B cell (primary cell): ENCODE measurements at regions not wholly inside any gene's neighbourhood (a gene's known extent, or its start where the extent isn't known, plus 50 kb on each side); places are given as distances from the start of the nearest gene placed in this dataset.

Source experiments
- ATAC-seq: fragments of 200-7000 bp; cut with Tn5 transposase; one replicate; pipeline ENCODE4 v1.10.0; 2021; ENCODE audit warnings: low read depth, mild to moderate bottlenecking, moderate number of reproducible peaks, moderate library complexity
- CTCF ChIA-PET: fragments of 350-600 bp; sonication (Branson Sonifier 250); formaldehyde crosslinking; loops from one replicate; lab custom pipeline; 2021; ENCODE audit warnings: antibody characterized with exemption, inconsistent platforms; lab: Charles Lee
- POLR2A ChIA-PET: fragments of 350-600 bp; sonication (Branson Sonifier 250); formaldehyde crosslinking; loops from one replicate; lab custom pipeline; 2021; ENCODE audit warnings: antibody characterized with exemption; lab: Charles Lee
- DNase-seq: peaks from one replicate; pipeline ENCODE4 v3.0.0; 2013
- H2AFZ ChIP-seq: 2 replicates; pipeline ENCODE4 v1.6.1; 2012; ENCODE audit warnings: mild to moderate bottlenecking, low read depth, low read length; ENCODE audit not compliant: insufficient read depth, poor library complexity, severe bottlenecking
- H3K27ac ChIP-seq, 2 donors: 1 replicate in 1 of 2; 2 replicates in 1 of 2; pipeline ENCODE4 v1.5.1; 2012 to 2013; ENCODE audit warnings: low read length in 2 of 2, mild to moderate bottlenecking in 2 of 2, moderate library complexity in 1 of 2
- H3K27me3 ChIP-seq, 4 experiments: fragments of 200-600 bp in 1 of 4; sonication (generic) in 1 of 4; replicated peaks in 1 of 4; 1 replicate in 2 of 4; 2 replicates in 2 of 4; pipeline versions ENCODE4 v1.6.1 to v1.7.0; 2013 to 2016; ENCODE audit warnings: low read length in 3 of 4, mild to moderate bottlenecking in 2 of 4, mixed read lengths in 1 of 4, moderate library complexity in 1 of 4; ENCODE audit not compliant: insufficient read depth in 4 of 4, control insufficient read depth in 3 of 4; ENCODE audit errors: control extremely low read depth in 1 of 4
- H3K36me3 ChIP-seq, 2 experiments: replicated peaks in 1 of 2; 1 replicate in 1 of 2; 2 replicates in 1 of 2; pipeline versions ENCODE4 v1.6.1 to v1.7.1; 2013; ENCODE audit warnings: low read length in 1 of 2; ENCODE audit not compliant: insufficient read depth in 2 of 2, control insufficient read depth in 1 of 2; ENCODE audit errors: control extremely low read depth in 1 of 2, extremely low read depth in 1 of 2
- H3K4me1 ChIP-seq, 2 donors: fragments of 200-600 bp in 1 of 2; sonication (generic) in 1 of 2; 1 replicate in 1 of 2; 2 replicates in 1 of 2; pipeline versions ENCODE4 v1.5.1 to v1.6.1; 2013 to 2017; ENCODE audit warnings: low read length in 2 of 2; ENCODE audit not compliant: control insufficient read depth in 2 of 2, insufficient read depth in 2 of 2
- H3K4me2 ChIP-seq: replicated peaks from 2 replicates; pipeline ENCODE3; 2012; ENCODE audit warnings: mild to moderate bottlenecking, low read depth, low read length; ENCODE audit not compliant: poor library complexity, severe bottlenecking
- H3K4me3 ChIP-seq, 5 experiments: fragments of 200-600 bp in 1 of 5; sonication (generic) in 1 of 5; 1 replicate in 3 of 5; 2 replicates in 2 of 5; pipeline versions ENCODE4 v1.5.1 to v1.7.0; 2011 to 2016; ENCODE audit warnings: low read length in 4 of 5, mild to moderate bottlenecking in 4 of 5, low read depth in 2 of 5, control low read depth in 1 of 5, moderate library complexity in 1 of 5; ENCODE audit not compliant: insufficient read depth in 1 of 5; ENCODE audit errors: control extremely low read depth in 1 of 5, extremely low read depth in 1 of 5
- H3K79me2 ChIP-seq: fragments of 200-600 bp; sonication (generic); one replicate; pipeline ENCODE4 v1.6.0; 2016; ENCODE audit warnings: low read length; ENCODE audit not compliant: control insufficient read depth, insufficient read depth
- H3K9ac ChIP-seq: fragments of 200-600 bp; sonication (generic); 2 replicates; pipeline ENCODE4 v1.6.1; 2017; ENCODE audit warnings: mild to moderate bottlenecking, low read length, moderate library complexity
- H3K9me3 ChIP-seq, 3 donors: one replicate each; pipeline versions ENCODE4 v1.6.1 to v1.7.1; 2013; ENCODE audit warnings: low read length in 2 of 3; ENCODE audit not compliant: control insufficient read depth in 2 of 3, insufficient read depth in 1 of 3; ENCODE audit errors: control extremely low read depth in 1 of 3
- H4K20me1 ChIP-seq: 2 replicates; pipeline ENCODE4 v1.6.0; 2012; ENCODE audit warnings: mild to moderate bottlenecking, low read length; ENCODE audit not compliant: insufficient read depth, control insufficient read depth, poor library complexity, severe bottlenecking
- H3K27ac Mint-ChIP-seq: one replicate; pipeline ENCODE4 v1.8.0; 2021; ENCODE audit warnings: mixed read lengths
- H3K27me3 Mint-ChIP-seq: one replicate; pipeline ENCODE4 v1.8.0; 2021; ENCODE audit warnings: mixed read lengths
- H3K4me1 Mint-ChIP-seq: one replicate; pipeline ENCODE4 v1.8.0; 2021; ENCODE audit warnings: mixed read lengths
- H3K4me3 Mint-ChIP-seq: one replicate; pipeline ENCODE4 v1.8.0; 2021; ENCODE audit warnings: mixed read lengths
- H3K9me3 Mint-ChIP-seq: one replicate; pipeline ENCODE4 v1.8.0; 2022; ENCODE audit warnings: mixed read lengths; ENCODE audit not compliant: insufficient read depth
- CTCF ChIP-seq: fragments of 200-600 bp; IDR thresholded peaks from one replicate; pipeline ENCODE4 v1.8.0; 2022; ENCODE audit warnings: antibody characterized with exemption, mild to moderate bottlenecking
- EZH2 ChIP-seq: IDR thresholded peaks from 2 replicates; pipeline ENCODE4 v1.6.1; 2012; ENCODE audit warnings: borderline replicate concordance, low read depth, mild to moderate bottlenecking, moderate library complexity, low read length; ENCODE audit not compliant: insufficient read depth, poor library complexity, severe bottlenecking
- WGBS: methylation state at CpG from one replicate; pipeline ENCODE4 v1.1.5; 2013; ENCODE audit warnings: missing lambda C conversion rate; ENCODE audit not compliant: insufficient coverage; 5-methylcytosine and 5-hydroxymethylcytosine counted together
- intact Hi-C: fragments of 100-400 bp; cut with micrococcal nuclease; formaldehyde crosslinking; loops from one replicate; pipeline ENCODE4 v1.10.0; 2022

- no peak overlapping the region for H3K4me2 ChIP-seq
- ATAC-seq (no peak), DNase-seq (no peak)
- no peak overlapping the region for H3K4me3 ChIP-seq
- Mint-ChIP-seq H3K27ac (no peak overlapping the region), H3K27me3 (peaks cover 10% of the 10 kb centered on the region), H3K9me3 (peaks cover 4% of the 10 kb centered on the region), H3K4me1 (no peaks in the 10 kb centered on the region), H3K4me3 (no peak overlapping the region)
- H3K9ac ChIP-seq, result no peak overlapping the region
- POLR2A ChIA-PET, result no interaction called here
- no peaks in the 10 kb centered on the region for H3K9me3 ChIP-seq
- no peak overlapping the region for H3K27ac ChIP-seq
- H3K79me2 ChIP-seq, result no peaks in the 10 kb centered on the region
- CTCF ChIA-PET, result no interaction called here
- H3K36me3 ChIP-seq, result no peaks in the 10 kb centered on the region
- TF ChIP-seq CTCF, result no peak
- no peak for TF ChIP-seq EZH2
- no peak overlapping the region for H2AFZ ChIP-seq
- H3K4me1 ChIP-seq, result no peaks in the 10 kb centered on the region
- intact Hi-C loops, result no loop called here
- peaks cover 0 to 5% (median 0%) of the 10 kb centered on the region in 4 experiments for H3K27me3 ChIP-seq
- no peaks in the 10 kb centered on the region for H4K20me1 ChIP-seq
- 90% methylated on average over 1 of the region's 1 CpG for WGBS
These were observed 179.5 kb downstream of the STK31 start for GRCh38 chr7:23889566-23889965.

- intact Hi-C loops, result no loop called here
- Histone ChIP-seq H3K9me3 (no peaks in the 10 kb centered on the region), H3K36me3 (no peaks in the 10 kb centered on the region), H3K4me1 (no peaks in the 10 kb centered on the region), H2AFZ (no peak overlapping the region), H3K79me2 (no peaks in the 10 kb centered on the region), H3K4me3 (no peak overlapping the region), H3K27ac (no peak overlapping the region), H3K27me3 (peaks cover 0 to 7% (median 0%) of the 10 kb centered on the region in 4 experiments), H4K20me1 (no peaks in the 10 kb centered on the region), H3K9ac (no peak overlapping the region), H3K4me2 (no peak overlapping the region)
- H3K4me3 Mint-ChIP-seq, result no peak overlapping the region
- POLR2A ChIA-PET, result no interaction called here
- DNase-seq (no peak), ATAC-seq (no peak)
- WGBS, result no CpG with 5 or more reads among the region's 1 CpG
- CTCF ChIA-PET, result no interaction called here
- peaks cover 4% of the 10 kb centered on the region for H3K9me3 Mint-ChIP-seq
- no peak overlapping the region for H3K27ac Mint-ChIP-seq
- no peaks in the 10 kb centered on the region for H3K4me1 Mint-ChIP-seq
- TF ChIP-seq EZH2 (no peak), CTCF (no peak)
- H3K27me3 Mint-ChIP-seq, result peaks cover 20% of the 10 kb centered on the region
These were observed 182.0 kb downstream of the STK31 start for GRCh38 chr7:23892019-23892418.
